Activated naive CD4-positive, alpha-beta T cell (primary cell): ENCODE measurements at regions not wholly inside any gene's neighbourhood (a gene's known extent, or its start where the extent isn't known, plus 50 kb on each side); places are given as distances from the start of the nearest gene placed in this dataset.
A peak's percentile ranks its signal among the peaks of the same experiment; 100 is the strongest.

ENCODE experiments used
- DNase-seq, 4 experiments: peaks; one replicate each; lab custom pipeline; 2025; lab: John Stamatoyannopoulos, UW

GRCh38 chr16:16790597-16790996 lies 411.7 kb downstream of the NPIPA7 start:
- DNase-seq, result no peak

GRCh38 chr16:16791051-16791450 lies 412.1 kb downstream of the NPIPA7 start:
- DNase-seq, result no peak

- DNase-seq, result no peak
Observed at GRCh38 chr16:16797239-16797638, 418.3 kb downstream of the NPIPA7 start.

- no peak for DNase-seq
Observed at GRCh38 chr16:16798504-16798903, 419.6 kb downstream of the NPIPA7 start.

- DNase-seq, result no peak
Observed at GRCh38 chr16:16805809-16806208, 426.9 kb downstream of the NPIPA7 start.

- no peak for DNase-seq
Observed at GRCh38 chr16:16815641-16816040, 436.7 kb downstream of the NPIPA7 start.

- DNase-seq, result no peak
Observed at GRCh38 chr16:16817196-16817595, 438.3 kb downstream of the NPIPA7 start.

GRCh38 chr16:16821261-16821660 lies 442.3 kb downstream of the NPIPA7 start:
- DNase-seq, result no peak

- no peak for DNase-seq
Observed at GRCh38 chr16:16828913-16829398, 450.0 kb downstream of the NPIPA7 start.

GRCh38 chr16:16830401-16830800 lies 451.5 kb downstream of the NPIPA7 start:
- DNase-seq, result no peak

GRCh38 chr16:16830973-16831372 lies 452.0 kb downstream of the NPIPA7 start:
- no peak for DNase-seq

GRCh38 chr16:16833165-16833564 lies 454.2 kb downstream of the NPIPA7 start:
- no peak for DNase-seq

GRCh38 chr16:16850274-16850673 lies 471.3 kb downstream of the NPIPA7 start:
- DNase-seq, result no peak

GRCh38 chr16:16857012-16857411 lies 478.1 kb downstream of the NPIPA7 start:
- no peak for DNase-seq

GRCh38 chr16:16857603-16858283 lies 478.8 kb downstream of the NPIPA7 start:
- DNase-seq, result no peak

- DNase-seq, result peak in 3 of 4 experiments; percentile 17 to 34 (median 25)
Observed at GRCh38 chr16:16861546-16861945, 482.6 kb downstream of the NPIPA7 start.

- no peak for DNase-seq
Observed at GRCh38 chr16:16863672-16864071, 484.7 kb downstream of the NPIPA7 start.

GRCh38 chr16:16864536-16864935 lies 485.6 kb downstream of the NPIPA7 start:
- no peak for DNase-seq

GRCh38 chr16:16865374-16865773 lies 486.4 kb downstream of the NPIPA7 start:
- DNase-seq, result no peak

GRCh38 chr16:16867973-16868372 lies 489.0 kb downstream of the NPIPA7 start:
- no peak for DNase-seq

GRCh38 chr16:16868727-16869126 lies 489.8 kb downstream of the NPIPA7 start:
- DNase-seq, result no peak

- DNase-seq, result no peak
Observed at GRCh38 chr16:16869746-16870145, 490.8 kb downstream of the NPIPA7 start.

- DNase-seq, result no peak
Observed at GRCh38 chr16:16871196-16871595, 492.3 kb downstream of the NPIPA7 start.

GRCh38 chr16:16877061-16877460 lies 498.1 kb downstream of the NPIPA7 start:
- no peak for DNase-seq
